22Rv1 (cell line): ENCODE measurements at regions not wholly inside any gene's neighbourhood (a gene's known extent, or its start where the extent isn't known, plus 50 kb on each side); places are given as distances from the start of the nearest gene placed in this dataset.

Source experiments
- ZFX ChIP-seq: fragments of 450-650 bp; IDR thresholded peaks from 2 replicates; pipeline ENCODE4 v1.6.1; 2017; ENCODE audit warnings: antibody characterized with exemption, borderline replicate concordance
- TF ChIP-seq, protein P1 (sequence below): fragments of 450-650 bp; IDR thresholded peaks from 2 replicates; pipeline ENCODE4 v1.5.1; 2017; ENCODE audit warnings: mild to moderate bottlenecking

DNA sequence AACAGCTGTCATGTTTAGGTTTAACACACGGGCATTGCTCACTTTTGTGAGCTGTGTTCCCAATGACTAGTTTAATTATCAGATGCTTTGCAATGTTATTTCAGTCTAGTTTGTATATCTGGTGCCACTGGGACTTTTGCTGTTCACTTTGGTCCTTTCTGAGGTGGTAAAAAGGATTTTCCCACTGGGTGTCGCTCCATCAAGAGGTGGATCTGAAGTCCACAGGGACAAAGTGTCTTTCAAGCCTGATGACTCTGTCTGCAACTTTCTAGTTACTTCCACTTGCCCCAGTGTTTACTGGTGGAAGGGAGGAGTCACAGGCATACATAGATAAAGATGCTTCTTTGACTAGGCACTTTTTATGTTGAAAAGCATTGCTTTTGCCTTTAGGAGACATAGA is 242.2 kb downstream of the HGF start:
- TF ChIP-seq, protein P1, sequence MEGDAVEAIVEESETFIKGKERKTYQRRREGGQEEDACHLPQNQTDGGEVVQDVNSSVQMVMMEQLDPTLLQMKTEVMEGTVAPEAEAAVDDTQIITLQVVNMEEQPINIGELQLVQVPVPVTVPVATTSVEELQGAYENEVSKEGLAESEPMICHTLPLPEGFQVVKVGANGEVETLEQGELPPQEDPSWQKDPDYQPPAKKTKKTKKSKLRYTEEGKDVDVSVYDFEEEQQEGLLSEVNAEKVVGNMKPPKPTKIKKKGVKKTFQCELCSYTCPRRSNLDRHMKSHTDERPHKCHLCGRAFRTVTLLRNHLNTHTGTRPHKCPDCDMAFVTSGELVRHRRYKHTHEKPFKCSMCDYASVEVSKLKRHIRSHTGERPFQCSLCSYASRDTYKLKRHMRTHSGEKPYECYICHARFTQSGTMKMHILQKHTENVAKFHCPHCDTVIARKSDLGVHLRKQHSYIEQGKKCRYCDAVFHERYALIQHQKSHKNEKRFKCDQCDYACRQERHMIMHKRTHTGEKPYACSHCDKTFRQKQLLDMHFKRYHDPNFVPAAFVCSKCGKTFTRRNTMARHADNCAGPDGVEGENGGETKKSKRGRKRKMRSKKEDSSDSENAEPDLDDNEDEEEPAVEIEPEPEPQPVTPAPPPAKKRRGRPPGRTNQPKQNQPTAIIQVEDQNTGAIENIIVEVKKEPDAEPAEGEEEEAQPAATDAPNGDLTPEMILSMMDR, result no peak
- TF ChIP-seq ZFX, result no peak
